NCI-H2196 treated with DMSO at 0.1 percent for 48 hours (cell line): ENCODE measurements at regions not wholly inside any gene's neighbourhood (a gene's known extent, or its start where the extent isn't known, plus 50 kb on each side); places are given as distances from the start of the nearest gene placed in this dataset.

Source experiments
- DNase-seq: peaks from one replicate; lab custom pipeline; 2025; ENCODE audit not compliant: unreplicated experiment; lab: John Stamatoyannopoulos, UW

- DNase-seq: no peak
Observed at GRCh38 chr6:147621263-147621662, 112.8 kb downstream of the SAMD5 start.

GRCh38 chr6:147621961-147622360 lies 113.5 kb downstream of the SAMD5 start:
- no peak for DNase-seq

GRCh38 chr6:147624946-147625515 lies 116.5 kb downstream of the SAMD5 start:
- DNase-seq: no peak

GRCh38 chr6:147625946-147626345 lies 117.5 kb downstream of the SAMD5 start:
- DNase-seq: no peak

GRCh38 chr6:147627411-147627810 lies 118.9 kb downstream of the SAMD5 start:
- DNase-seq: no peak

GRCh38 chr6:147633191-147633590 lies 124.7 kb downstream of the SAMD5 start:
- no peak for DNase-seq

- DNase-seq: no peak
Observed at GRCh38 chr6:147637620-147638195, 129.2 kb downstream of the SAMD5 start.

GRCh38 chr6:147639279-147639678 lies 130.8 kb downstream of the SAMD5 start:
- no peak for DNase-seq

- DNase-seq: no peak
Observed at GRCh38 chr6:147640606-147641005, 132.1 kb downstream of the SAMD5 start.

GRCh38 chr6:147641511-147641910 lies 133.0 kb downstream of the SAMD5 start:
- DNase-seq: no peak

- no peak for DNase-seq
Observed at GRCh38 chr6:147642458-147642857, 134.0 kb downstream of the SAMD5 start.

GRCh38 chr6:147643341-147644200 lies 135.1 kb downstream of the SAMD5 start:
- DNase-seq: no peak

GRCh38 chr6:147648916-147649315 lies 140.4 kb downstream of the SAMD5 start:
- no peak for DNase-seq

GRCh38 chr6:147651249-147652063 lies 143.0 kb downstream of the SAMD5 start:
- no peak for DNase-seq

- no peak for DNase-seq
Observed at GRCh38 chr6:147653631-147654030, 145.1 kb downstream of the SAMD5 start.

- DNase-seq: no peak
Observed at GRCh38 chr6:147654103-147654845, 145.8 kb downstream of the SAMD5 start.

GRCh38 chr6:147660334-147661311 lies 152.1 kb downstream of the SAMD5 start:
- DNase-seq: no peak

GRCh38 chr6:147662646-147663045 lies 154.2 kb downstream of the SAMD5 start:
- no peak for DNase-seq

GRCh38 chr6:147664092-147664491 lies 155.6 kb downstream of the SAMD5 start:
- DNase-seq: no peak

- no peak for DNase-seq
Observed at GRCh38 chr6:147666255-147666654, 157.8 kb downstream of the SAMD5 start.
